ENCODE measurements at regions not wholly inside any gene's neighbourhood (a gene's known extent, or its start where the extent isn't known, plus 50 kb on each side); places are given as distances from the start of the nearest gene placed in this dataset.

DNA sequence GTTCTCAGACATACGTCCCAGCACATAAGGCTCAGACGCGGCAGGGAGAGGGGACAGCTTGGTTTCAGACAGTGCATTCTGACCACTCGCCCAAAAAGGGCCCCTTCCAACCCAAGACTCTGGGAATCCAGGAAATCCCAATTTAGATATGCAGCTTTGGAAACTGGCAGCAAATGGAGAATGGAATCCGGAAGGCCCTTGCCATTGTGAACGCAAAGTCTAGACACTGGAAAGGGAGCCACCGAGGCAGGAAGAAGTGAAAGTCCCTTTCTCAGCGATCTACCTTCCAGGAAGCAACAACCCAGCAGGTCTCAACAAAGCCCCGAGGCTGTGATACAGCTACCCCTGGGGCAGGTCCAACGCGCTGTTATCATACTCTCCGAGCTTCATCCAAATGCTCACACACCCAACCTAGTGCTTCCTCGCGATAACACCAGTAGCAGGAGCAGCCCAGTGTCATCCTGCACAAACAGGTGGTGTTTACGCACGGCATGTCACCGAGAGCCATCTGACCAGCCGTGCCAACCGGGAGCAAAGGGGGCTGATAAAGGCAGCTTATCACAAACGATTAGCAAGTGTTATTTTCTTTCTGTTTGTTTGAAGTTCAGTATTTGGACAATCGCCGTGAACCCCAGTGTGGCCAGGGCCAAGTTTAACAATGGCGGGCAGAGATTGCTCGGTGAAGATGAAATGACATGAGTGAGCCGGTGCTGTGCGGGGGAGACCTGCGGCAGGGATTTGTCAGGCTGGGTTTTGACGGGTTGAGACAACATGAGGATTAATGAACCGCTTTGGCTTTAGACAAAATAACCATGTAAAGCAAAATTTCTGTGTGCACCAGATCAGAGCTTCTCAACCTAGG lies 240.6 kb downstream of the FOXL1 start:
- TF ChIP-seq NR1H2 (CRISPR knock-in tag; IDR thresholded peaks at IDR 0.05) (no peak), NFYB (CRISPR knock-in tag; conservative IDR thresholded peaks at IDR 0.05; ENCODE audit: low read depth) (no peak), ZNF121 (CRISPR knock-in tag; IDR thresholded peaks at IDR 0.05) (no peak), TEAD1 (CRISPR knock-in tag; IDR thresholded peaks at IDR 0.05) (no peak), MYBL2 (CRISPR knock-in tag; IDR thresholded peaks at IDR 0.05) (no peak), GABPB1 (CRISPR knock-in tag; IDR thresholded peaks at IDR 0.05) (no peak)
- TF ChIP-seq, protein P1, sequence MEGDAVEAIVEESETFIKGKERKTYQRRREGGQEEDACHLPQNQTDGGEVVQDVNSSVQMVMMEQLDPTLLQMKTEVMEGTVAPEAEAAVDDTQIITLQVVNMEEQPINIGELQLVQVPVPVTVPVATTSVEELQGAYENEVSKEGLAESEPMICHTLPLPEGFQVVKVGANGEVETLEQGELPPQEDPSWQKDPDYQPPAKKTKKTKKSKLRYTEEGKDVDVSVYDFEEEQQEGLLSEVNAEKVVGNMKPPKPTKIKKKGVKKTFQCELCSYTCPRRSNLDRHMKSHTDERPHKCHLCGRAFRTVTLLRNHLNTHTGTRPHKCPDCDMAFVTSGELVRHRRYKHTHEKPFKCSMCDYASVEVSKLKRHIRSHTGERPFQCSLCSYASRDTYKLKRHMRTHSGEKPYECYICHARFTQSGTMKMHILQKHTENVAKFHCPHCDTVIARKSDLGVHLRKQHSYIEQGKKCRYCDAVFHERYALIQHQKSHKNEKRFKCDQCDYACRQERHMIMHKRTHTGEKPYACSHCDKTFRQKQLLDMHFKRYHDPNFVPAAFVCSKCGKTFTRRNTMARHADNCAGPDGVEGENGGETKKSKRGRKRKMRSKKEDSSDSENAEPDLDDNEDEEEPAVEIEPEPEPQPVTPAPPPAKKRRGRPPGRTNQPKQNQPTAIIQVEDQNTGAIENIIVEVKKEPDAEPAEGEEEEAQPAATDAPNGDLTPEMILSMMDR (IDR thresholded peaks at IDR 0.05) = no peak
- TF ChIP-seq, protein P2, sequence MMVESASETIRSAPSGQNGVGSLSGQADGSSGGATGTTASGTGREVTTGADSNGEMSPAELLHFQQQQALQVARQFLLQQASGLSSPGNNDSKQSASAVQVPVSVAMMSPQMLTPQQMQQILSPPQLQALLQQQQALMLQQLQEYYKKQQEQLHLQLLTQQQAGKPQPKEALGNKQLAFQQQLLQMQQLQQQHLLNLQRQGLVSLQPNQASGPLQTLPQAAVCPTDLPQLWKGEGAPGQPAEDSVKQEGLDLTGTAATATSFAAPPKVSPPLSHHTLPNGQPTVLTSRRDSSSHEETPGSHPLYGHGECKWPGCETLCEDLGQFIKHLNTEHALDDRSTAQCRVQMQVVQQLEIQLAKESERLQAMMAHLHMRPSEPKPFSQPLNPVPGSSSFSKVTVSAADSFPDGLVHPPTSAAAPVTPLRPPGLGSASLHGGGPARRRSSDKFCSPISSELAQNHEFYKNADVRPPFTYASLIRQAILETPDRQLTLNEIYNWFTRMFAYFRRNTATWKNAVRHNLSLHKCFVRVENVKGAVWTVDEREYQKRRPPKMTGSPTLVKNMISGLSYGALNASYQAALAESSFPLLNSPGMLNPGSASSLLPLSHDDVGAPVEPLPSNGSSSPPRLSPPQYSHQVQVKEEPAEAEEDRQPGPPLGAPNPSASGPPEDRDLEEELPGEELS (CRISPR knock-in tag; IDR thresholded peaks at IDR 0.05) = no peak
